Left lung (tissue), 4 donors: ENCODE measurements at regions not wholly inside any gene's neighbourhood (a gene's known extent, or its start where the extent isn't known, plus 50 kb on each side); places are given as distances from the start of the nearest gene placed in this dataset.

Experiments
- ATAC-seq: fragments of 200-7000 bp; cut with Tn5 transposase; one replicate; pipeline ENCODE4 v1.9.1; 2020; ENCODE audit warnings: moderate library complexity
- DNase-seq, 4 donors: peaks; one replicate each; pipeline ENCODE4 v3.0.0-alpha.2; 2013 to 2020
- H3K27ac ChIP-seq, 2 donors: fragments of 200-600 bp; sonication (generic) in 1 of 2; one replicate each; pipeline versions ENCODE4 v1.5.0 to v1.8.0; 2020 to 2021
- H3K27me3 ChIP-seq, 2 donors: fragments of 200-600 bp; sonication (generic) in 1 of 2; one replicate each; pipeline versions ENCODE4 v1.5.0 to v1.8.0; 2020 to 2021
- H3K36me3 ChIP-seq, 2 donors: fragments of 200-600 bp; sonication (generic) in 1 of 2; one replicate each; pipeline versions ENCODE4 v1.5.0 to v1.8.0; 2020 to 2021
- H3K4me1 ChIP-seq, 2 donors: fragments of 200-600 bp; one replicate each; pipeline ENCODE4 v1.8.0; 2021
- H3K4me3 ChIP-seq, 2 donors: fragments of 200-600 bp; sonication (generic) in 1 of 2; one replicate each; pipeline versions ENCODE4 v1.5.0 to v1.8.0; 2020 to 2021; ENCODE audit warnings: mild to moderate bottlenecking in 1 of 2
- H3K9me3 ChIP-seq, 2 donors: fragments of 200-600 bp; sonication (generic) in 1 of 2; one replicate each; pipeline versions ENCODE4 v1.5.0 to v1.8.0; 2020 to 2021
- intact Hi-C, 2 donors: fragments of 100-400 bp; cut with DNase I; formaldehyde crosslinking; loops; one replicate each; pipeline versions ENCODE4 v1.11.2 to v1.14.2; 2022
- TF ChIP-seq, protein P1 (sequence below), 2 donors: fragments of 200-600 bp; sonication (generic) in 1 of 2; IDR thresholded peaks; one replicate each; pipeline versions ENCODE4 v1.5.0 to v1.8.0; 2021; ENCODE audit warnings: antibody characterized with exemption in 2 of 2
- donor health status: DM: no; HTN: yes; CAD: no.
- donor health status: DM: no; HTN: no; CAD: no.

DNA sequence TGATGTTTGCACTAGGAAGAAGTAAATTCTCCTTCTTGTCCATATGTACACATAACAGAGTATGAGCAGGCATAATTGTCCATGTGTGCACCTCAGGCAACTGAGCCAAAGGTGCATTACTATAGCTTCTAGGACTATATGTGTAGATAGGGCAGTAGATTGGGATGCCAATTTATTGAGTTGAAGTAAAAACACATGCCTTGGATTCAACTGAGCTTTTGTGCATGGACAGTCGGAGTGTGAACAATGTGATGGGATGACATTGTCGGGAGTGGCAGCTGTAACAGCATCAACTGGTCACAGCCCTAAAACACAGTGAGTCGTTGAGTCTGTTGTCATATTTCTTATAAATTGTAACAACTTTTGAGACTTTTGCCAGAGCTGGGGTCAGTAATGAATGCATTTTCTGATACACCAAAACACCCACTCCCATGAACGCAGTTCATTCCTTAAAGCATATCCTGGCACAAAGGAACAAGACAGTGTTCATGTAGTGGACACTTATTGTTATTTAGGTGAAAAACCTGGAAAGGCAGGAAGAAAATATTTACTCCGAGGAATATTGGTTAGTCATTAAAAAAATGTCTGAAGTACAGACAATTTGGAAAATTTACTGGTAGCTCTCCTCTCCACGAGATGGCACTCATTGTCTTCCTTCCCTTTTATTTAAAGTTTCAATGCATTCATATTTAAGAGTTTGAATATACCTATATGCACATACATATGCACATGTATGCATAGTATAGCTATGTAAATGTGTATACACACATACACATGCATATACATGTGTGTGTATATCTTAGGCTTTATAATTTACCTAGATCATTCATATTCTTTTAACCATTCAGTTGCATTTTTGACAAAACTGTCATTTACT, 302.0 kb upstream of the STXBP5 start:
- Histone ChIP-seq H3K9me3 (no peaks in the 10 kb centered on the region), H3K27ac (no peak overlapping the region), H3K27me3 (no peaks in the 10 kb centered on the region), H3K4me1 (peaks cover 0 to 6% of the 10 kb centered on the region in 2 donors), H3K4me3 (no peak overlapping the region), H3K36me3 (no peaks in the 10 kb centered on the region)
- DNase-seq: no peak
- TF ChIP-seq, protein P1, sequence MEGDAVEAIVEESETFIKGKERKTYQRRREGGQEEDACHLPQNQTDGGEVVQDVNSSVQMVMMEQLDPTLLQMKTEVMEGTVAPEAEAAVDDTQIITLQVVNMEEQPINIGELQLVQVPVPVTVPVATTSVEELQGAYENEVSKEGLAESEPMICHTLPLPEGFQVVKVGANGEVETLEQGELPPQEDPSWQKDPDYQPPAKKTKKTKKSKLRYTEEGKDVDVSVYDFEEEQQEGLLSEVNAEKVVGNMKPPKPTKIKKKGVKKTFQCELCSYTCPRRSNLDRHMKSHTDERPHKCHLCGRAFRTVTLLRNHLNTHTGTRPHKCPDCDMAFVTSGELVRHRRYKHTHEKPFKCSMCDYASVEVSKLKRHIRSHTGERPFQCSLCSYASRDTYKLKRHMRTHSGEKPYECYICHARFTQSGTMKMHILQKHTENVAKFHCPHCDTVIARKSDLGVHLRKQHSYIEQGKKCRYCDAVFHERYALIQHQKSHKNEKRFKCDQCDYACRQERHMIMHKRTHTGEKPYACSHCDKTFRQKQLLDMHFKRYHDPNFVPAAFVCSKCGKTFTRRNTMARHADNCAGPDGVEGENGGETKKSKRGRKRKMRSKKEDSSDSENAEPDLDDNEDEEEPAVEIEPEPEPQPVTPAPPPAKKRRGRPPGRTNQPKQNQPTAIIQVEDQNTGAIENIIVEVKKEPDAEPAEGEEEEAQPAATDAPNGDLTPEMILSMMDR (IDR thresholded peaks at IDR 0.05): no peak
- intact Hi-C loops: no loop called here
- ATAC-seq: no peak

DNA sequence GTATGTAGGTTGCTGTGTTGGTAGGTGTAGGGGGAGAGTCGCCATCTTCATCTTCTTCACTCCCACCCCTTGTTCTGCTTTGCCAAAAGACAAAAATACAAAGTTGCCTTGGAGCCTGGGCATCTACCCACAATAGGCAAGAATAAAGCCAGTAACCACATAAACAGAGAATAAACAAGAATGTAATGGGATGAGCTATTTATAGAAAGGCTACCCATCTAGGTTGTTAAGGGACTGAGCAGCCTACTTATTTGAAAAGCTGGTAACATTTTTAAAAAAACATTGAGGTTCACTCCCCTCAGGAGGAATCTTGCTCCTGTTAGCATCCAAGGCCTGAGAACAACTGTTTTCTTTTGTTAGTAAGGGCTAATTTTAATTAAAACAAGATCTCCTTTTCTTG, 301.4 kb upstream of the STXBP5 start:
- ATAC-seq (no peak), DNase-seq (no peak)
- intact Hi-C loops: no loop called here
- peaks cover 0 to 6% of the 10 kb centered on the region in 2 donors for H3K4me1 ChIP-seq
- no peaks in the 10 kb centered on the region for H3K9me3 ChIP-seq
- no peaks in the 10 kb centered on the region for H3K27me3 ChIP-seq
- TF ChIP-seq, protein P1 (IDR thresholded peaks at IDR 0.05): no peak
- H3K27ac ChIP-seq: no peak overlapping the region
- no peaks in the 10 kb centered on the region for H3K36me3 ChIP-seq
- no peak overlapping the region for H3K4me3 ChIP-seq

DNA sequence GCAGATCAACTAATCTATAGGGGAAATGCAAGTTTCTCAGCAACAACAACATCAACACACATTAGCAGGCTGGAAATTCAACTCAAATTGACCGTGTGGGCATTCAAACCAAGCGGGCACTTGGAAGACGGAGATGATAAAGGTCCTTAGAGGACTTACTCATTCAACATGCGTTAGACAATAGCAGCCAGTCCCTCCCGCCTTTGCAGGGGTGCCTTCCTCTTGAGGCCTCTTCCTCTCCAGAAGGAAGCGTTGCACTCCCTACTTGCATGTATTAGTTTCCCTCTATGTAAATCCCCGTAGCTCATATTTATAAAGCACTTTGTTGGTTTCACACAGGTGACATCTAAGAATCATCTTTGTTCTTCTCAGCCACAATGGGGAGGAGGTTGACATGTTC, 300.8 kb upstream of the STXBP5 start:
- TF ChIP-seq, protein P1 (IDR thresholded peaks at IDR 0.05): no peak
- Histone ChIP-seq H3K27me3 (no peaks in the 10 kb centered on the region), H3K27ac (no peak overlapping the region), H3K36me3 (no peaks in the 10 kb centered on the region), H3K9me3 (no peaks in the 10 kb centered on the region), H3K4me1 (peaks cover 0 to 6% of the 10 kb centered on the region in 2 donors), H3K4me3 (no peak overlapping the region)
- DNase-seq: no peak
- intact Hi-C loops: no loop called here
- ATAC-seq: no peak

DNA sequence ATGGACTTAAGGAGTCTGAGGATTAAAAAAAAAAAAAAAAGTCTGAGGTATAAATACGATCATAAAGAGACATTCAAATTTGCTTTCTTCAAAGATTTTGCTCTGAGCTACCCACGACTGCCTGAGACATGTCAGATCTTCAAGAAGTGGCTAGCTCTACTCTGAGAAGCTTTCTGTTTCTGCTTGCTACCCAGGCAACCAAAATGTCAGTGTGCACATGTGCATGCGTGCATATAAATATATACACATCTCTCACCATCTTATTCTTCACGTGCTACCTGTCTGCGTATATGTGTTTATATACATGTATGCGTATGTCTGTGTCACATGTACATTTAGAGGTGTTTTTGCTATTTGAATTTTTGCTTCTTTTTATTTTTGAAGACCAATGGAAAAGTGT, 299.6 kb upstream of the STXBP5 start:
- TF ChIP-seq, protein P1 (IDR thresholded peaks at IDR 0.05): no peak
- H3K27ac ChIP-seq: no peak overlapping the region
- no peaks in the 10 kb centered on the region for H3K9me3 ChIP-seq
- H3K4me1 ChIP-seq: peaks cover 0 to 6% of the 10 kb centered on the region in 2 donors
- H3K27me3 ChIP-seq: no peaks in the 10 kb centered on the region
- DNase-seq (no peak), ATAC-seq (peak; percentile 40)
- no peaks in the 10 kb centered on the region for H3K36me3 ChIP-seq
- no peak overlapping the region for H3K4me3 ChIP-seq
- intact Hi-C loops: no loop called here

DNA sequence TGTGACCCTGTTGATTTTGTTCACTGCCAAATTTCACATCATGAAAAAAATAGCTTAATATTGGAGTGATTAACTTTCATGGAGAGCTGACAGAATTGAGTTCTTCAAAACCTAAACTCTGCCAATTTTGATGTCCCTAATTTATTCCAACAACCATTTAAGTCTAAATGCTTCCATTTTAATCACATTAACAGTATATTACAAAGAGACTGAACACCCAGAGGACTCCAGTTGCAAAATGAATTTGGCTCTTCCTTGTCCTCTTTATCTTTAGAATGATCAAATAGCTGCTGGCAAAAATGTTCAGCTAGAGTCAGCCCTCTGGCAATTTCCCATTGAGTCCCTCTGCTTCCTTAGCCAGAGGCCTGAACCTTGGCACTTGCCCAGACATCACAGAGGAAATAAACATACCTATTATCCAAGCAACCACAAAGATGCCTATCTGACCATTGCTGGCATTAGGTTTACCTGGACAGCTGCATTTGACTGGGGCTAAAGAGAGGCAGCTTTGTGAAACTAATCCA, 299.0 kb upstream of the STXBP5 start:
- H3K4me3 ChIP-seq: no peak overlapping the region
- DNase-seq (peak in 1 of 4 donors; percentile 31), ATAC-seq (no peak)
- H3K27me3 ChIP-seq: no peaks in the 10 kb centered on the region
- intact Hi-C loops: no loop called here
- no peak overlapping the region for H3K27ac ChIP-seq
- peaks cover 0 to 6% of the 10 kb centered on the region in 2 donors for H3K4me1 ChIP-seq
- no peaks in the 10 kb centered on the region for H3K9me3 ChIP-seq
- no peaks in the 10 kb centered on the region for H3K36me3 ChIP-seq
- TF ChIP-seq, protein P1 (IDR thresholded peaks at IDR 0.05): no peak
